ENCODE measurements at regions not wholly inside any gene's neighbourhood (a gene's known extent, or its start where the extent isn't known, plus 50 kb on each side); places are given as distances from the start of the nearest gene placed in this dataset.

GRCh38 chr9:530681-531080 lies 310.8 kb upstream of the DMRT1 start:
- Histone ChIP-seq H3K27me3 (ENCODE audit: low read depth) (no peaks in the 10 kb centered on the region), H3K4me3 (no peak overlapping the region), H3K36me3 (no peaks in the 10 kb centered on the region), H3K4me1 (peaks cover 17% of the 10 kb centered on the region), H3K27ac (no peak overlapping the region), H3K9me3 (no peaks in the 10 kb centered on the region)
- TF ChIP-seq CTCF (IDR thresholded peaks at IDR 0.05) = no peak
- peak in 1 of 2 donors; percentile 61 for ATAC-seq
- no peak for DNase-seq
- intact Hi-C loops (cut with DNase I) = no loop called here

- no peak overlapping the region for H3K27ac ChIP-seq
- no peak overlapping the region for H3K4me3 ChIP-seq
- intact Hi-C loops (cut with DNase I) = no loop called here
- H3K9me3 ChIP-seq = no peaks in the 10 kb centered on the region
- TF ChIP-seq CTCF (IDR thresholded peaks at IDR 0.05) = no peak
- peaks cover 17% of the 10 kb centered on the region for H3K4me1 ChIP-seq
- ATAC-seq (no peak), DNase-seq (no peak)
- no peaks in the 10 kb centered on the region for H3K27me3 ChIP-seq (ENCODE audit: low read depth)
- no peaks in the 10 kb centered on the region for H3K36me3 ChIP-seq
These were observed 308.8 kb upstream of the DMRT1 start for GRCh38 chr9:532707-533106.

GRCh38 chr9:534886-535285 lies 306.6 kb upstream of the DMRT1 start:
- Histone ChIP-seq H3K27ac (no peak overlapping the region), H3K9me3 (no peaks in the 10 kb centered on the region), H3K36me3 (no peaks in the 10 kb centered on the region), H3K4me1 (peaks cover 17% of the 10 kb centered on the region), H3K4me3 (no peak overlapping the region), H3K27me3 (ENCODE audit: low read depth) (no peaks in the 10 kb centered on the region)
- ATAC-seq (peak in 1 of 2 donors; percentile 26), DNase-seq (no peak)
- intact Hi-C loops (cut with DNase I) = no loop called here
- no peak for TF ChIP-seq CTCF (IDR thresholded peaks at IDR 0.05)

- no peak for ATAC-seq
- intact Hi-C loops (cut with DNase I) = no loop called here
These were observed 306.1 kb upstream of the DMRT1 start for GRCh38 chr9:535356-535755.

GRCh38 chr9:536597-537511 lies 304.6 kb upstream of the DMRT1 start:
- H3K36me3 ChIP-seq = no peaks in the 10 kb centered on the region
- H3K9me3 ChIP-seq = no peaks in the 10 kb centered on the region
- peak in 1 of 2 donors; percentile 17 for ATAC-seq
- H3K27me3 ChIP-seq (ENCODE audit: low read depth) = no peaks in the 10 kb centered on the region
- H3K4me1 ChIP-seq = peaks cover 17% of the 10 kb centered on the region
- DNase-seq = no peak
- no peak for TF ChIP-seq CTCF (IDR thresholded peaks at IDR 0.05)
- no peak overlapping the region for H3K4me3 ChIP-seq
- H3K27ac ChIP-seq = no peak overlapping the region
- intact Hi-C loops (cut with DNase I) = no loop called here

More at GRCh38 chr9:535356-535755, 306.1 kb upstream of the DMRT1 start:
- no peak for DNase-seq
- Histone ChIP-seq H3K4me1 (peaks cover 17% of the 10 kb centered on the region), H3K27ac (no peak overlapping the region), H3K27me3 (ENCODE audit: low read depth) (no peaks in the 10 kb centered on the region), H3K9me3 (no peaks in the 10 kb centered on the region), H3K4me3 (no peak overlapping the region), H3K36me3 (no peaks in the 10 kb centered on the region)
- TF ChIP-seq CTCF (IDR thresholded peaks at IDR 0.05) = no peak

Measured in lower lobe of right lung (tissue), 2 donors.